AG10803 (cell line): ENCODE measurements at regions not wholly inside any gene's neighbourhood (a gene's known extent, or its start where the extent isn't known, plus 50 kb on each side); places are given as distances from the start of the nearest gene placed in this dataset.

ENCODE experiments used
- DNase-seq: peaks from one replicate; pipeline ENCODE4 v3.0.0; 2010; ENCODE audit warnings: low read depth
- H3K4me3 ChIP-seq: 2 replicates; pipeline ENCODE4 v1.5.1; 2011; ENCODE audit warnings: mild to moderate bottlenecking, low read length, control low read depth
- CTCF ChIP-seq: conservative IDR thresholded peaks from 2 replicates; pipeline ENCODE4 v1.5.1; 2011; ENCODE audit warnings: mild to moderate bottlenecking, low read length, control low read depth, inconsistent platforms

- DNase-seq = no peak
- no peak for TF ChIP-seq CTCF
- H3K4me3 ChIP-seq = no peak overlapping the region
These were observed 86.9 kb upstream of the ZNF469 start for GRCh38 chr16:88295671-88296436.

GRCh38 chr16:88296437-88297177, 86.2 kb upstream of the ZNF469 start:
- TF ChIP-seq CTCF = no peak
- no peak for DNase-seq
- H3K4me3 ChIP-seq = no peak overlapping the region

GRCh38 chr16:88297178-88297720, 85.5 kb upstream of the ZNF469 start:
- TF ChIP-seq CTCF = no peak
- no peak overlapping the region for H3K4me3 ChIP-seq
- no peak for DNase-seq

- DNase-seq = peak; percentile 63
- no peak for TF ChIP-seq CTCF
- no peak overlapping the region for H3K4me3 ChIP-seq
These were observed 84.5 kb upstream of the ZNF469 start for GRCh38 chr16:88298181-88298832.

GRCh38 chr16:88298833-88299745, 83.7 kb upstream of the ZNF469 start:
- no peak for TF ChIP-seq CTCF
- peak; percentile 60 for DNase-seq
- H3K4me3 ChIP-seq = no peak overlapping the region

- no peak overlapping the region for H3K4me3 ChIP-seq
- DNase-seq = no peak
- TF ChIP-seq CTCF = no peak
These were observed 82.9 kb upstream of the ZNF469 start for GRCh38 chr16:88299751-88300462.
